Activated naive CD8-positive, alpha-beta T cell treated with anti-CD3 and anti-CD28 coated beads, Interleukin-2, amount 10 ng/mL, durations not matched to agents 7 days and 5 days (primary cell): ENCODE measurements at regions not wholly inside any gene's neighbourhood (a gene's known extent, or its start where the extent isn't known, plus 50 kb on each side); places are given as distances from the start of the nearest gene placed in this dataset.

ENCODE experiments used
- ATAC-seq: fragments of 150-1000 bp; cut with Tn5 transposase; one replicate; pipeline ENCODE4 v1.10.0; 2021; ENCODE audit warnings: low read depth, moderate library complexity
- POLR2A ChIA-PET: fragments of 350-600 bp; sonication (Branson Sonifier 250); formaldehyde crosslinking; loops from one replicate; lab custom pipeline; 2021; ENCODE audit warnings: antibody characterized with exemption; lab: Charles Lee
- DNase-seq: peaks from one replicate; pipeline ENCODE4 v3.0.0; 2021
- H3K27ac Mint-ChIP-seq: one replicate; pipeline ENCODE4 v1.8.0; 2022; ENCODE audit warnings: mild to moderate bottlenecking, mixed read lengths
- H3K27me3 Mint-ChIP-seq: one replicate; pipeline ENCODE4 v1.8.0; 2022; ENCODE audit warnings: mild to moderate bottlenecking, moderate library complexity, mixed read lengths
- H3K36me3 Mint-ChIP-seq: one replicate; pipeline ENCODE4 v1.8.0; 2021; ENCODE audit warnings: mild to moderate bottlenecking, mixed read lengths
- H3K4me1 Mint-ChIP-seq: one replicate; pipeline ENCODE4 v1.8.0; 2021; ENCODE audit warnings: mixed read lengths
- H3K4me3 Mint-ChIP-seq: one replicate; pipeline ENCODE4 v1.8.0; 2022; ENCODE audit warnings: mild to moderate bottlenecking, moderate library complexity, mixed read lengths
- H3K9me3 Mint-ChIP-seq: one replicate; pipeline ENCODE4 v1.8.0; 2021; ENCODE audit warnings: mixed read lengths

- no peaks in the 10 kb centered on the region for H3K9me3 Mint-ChIP-seq
- peaks cover 12% of the 10 kb centered on the region for H3K4me1 Mint-ChIP-seq
- H3K27ac Mint-ChIP-seq, result no peak overlapping the region
- no peak overlapping the region for H3K4me3 Mint-ChIP-seq
- no peak for DNase-seq
- POLR2A ChIA-PET, result interaction anchor here (1.0 kb wide), 1 partner anchor 455 kb away, joined by 3 read pairs; no protein-coding TSS in a partner anchor
- H3K27me3 Mint-ChIP-seq, result peaks cover 3% of the 10 kb centered on the region
- peak; percentile 50 for ATAC-seq
- no peaks in the 10 kb centered on the region for H3K36me3 Mint-ChIP-seq
Measured at GRCh38 chr6:6788394-6789032, 200.0 kb downstream of the LY86 start.

- no peak overlapping the region for H3K27ac Mint-ChIP-seq
- POLR2A ChIA-PET, result no interaction called here
- ATAC-seq (no peak), DNase-seq (no peak)
- H3K4me1 Mint-ChIP-seq, result peaks cover 27% of the 10 kb centered on the region
- peaks cover 2% of the 10 kb centered on the region for H3K27me3 Mint-ChIP-seq
- H3K4me3 Mint-ChIP-seq, result no peak overlapping the region
- peaks cover 3% of the 10 kb centered on the region for H3K36me3 Mint-ChIP-seq
- H3K9me3 Mint-ChIP-seq, result peaks cover 1% of the 10 kb centered on the region
Measured at GRCh38 chr6:6790393-6790792, 201.9 kb downstream of the LY86 start.

- ATAC-seq (no peak), DNase-seq (no peak)
- Mint-ChIP-seq H3K4me1 (peaks cover 28% of the 10 kb centered on the region), H3K4me3 (no peak overlapping the region), H3K27ac (no peak overlapping the region), H3K27me3 (peaks cover 2% of the 10 kb centered on the region), H3K9me3 (peaks cover 1% of the 10 kb centered on the region), H3K36me3 (peaks cover 3% of the 10 kb centered on the region)
- POLR2A ChIA-PET, result interaction anchor here (0.5 kb wide), 1 partner anchor 1507 kb away, joined by 5 read pairs; no protein-coding TSS in a partner anchor
Measured at GRCh38 chr6:6790891-6791290, 202.4 kb downstream of the LY86 start.

- POLR2A ChIA-PET, result no interaction called here
- peak; percentile 73 for ATAC-seq
- DNase-seq, result no peak
- Mint-ChIP-seq H3K36me3 (peaks cover 3% of the 10 kb centered on the region), H3K9me3 (peaks cover 1% of the 10 kb centered on the region), H3K4me1 (peaks cover 32% of the 10 kb centered on the region), H3K27me3 (no peaks in the 10 kb centered on the region), H3K27ac (peak overlapping the region; percentile 74), H3K4me3 (peak overlapping the region; percentile 60)
Measured at GRCh38 chr6:6793388-6794250, 205.1 kb downstream of the LY86 start.

- POLR2A ChIA-PET, result no interaction called here
- H3K36me3 Mint-ChIP-seq, result peaks cover 3% of the 10 kb centered on the region
- peaks cover 45% of the 10 kb centered on the region for H3K4me1 Mint-ChIP-seq
- H3K9me3 Mint-ChIP-seq, result peaks cover 1% of the 10 kb centered on the region
- DNase-seq (no peak), ATAC-seq (no peak)
- H3K4me3 Mint-ChIP-seq, result no peak overlapping the region
- no peaks in the 10 kb centered on the region for H3K27me3 Mint-ChIP-seq
- no peak overlapping the region for H3K27ac Mint-ChIP-seq
Measured at GRCh38 chr6:6795393-6795792, 206.9 kb downstream of the LY86 start.

GRCh38 chr6:6796818-6797217 is 208.3 kb downstream of the LY86 start:
- peaks cover 48% of the 10 kb centered on the region for H3K4me1 Mint-ChIP-seq
- no peaks in the 10 kb centered on the region for H3K27me3 Mint-ChIP-seq
- no peak overlapping the region for H3K4me3 Mint-ChIP-seq
- no peak for ATAC-seq
- peaks cover 3% of the 10 kb centered on the region for H3K36me3 Mint-ChIP-seq
- H3K27ac Mint-ChIP-seq, result no peak overlapping the region
- POLR2A ChIA-PET, result no interaction called here
- peaks cover 1% of the 10 kb centered on the region for H3K9me3 Mint-ChIP-seq
- no peak for DNase-seq

- H3K27ac Mint-ChIP-seq, result peak overlapping the region; percentile 8
- ATAC-seq (peak; percentile 19), DNase-seq (no peak)
- no peaks in the 10 kb centered on the region for H3K27me3 Mint-ChIP-seq
- POLR2A ChIA-PET, result no interaction called here
- peaks cover 42% of the 10 kb centered on the region for H3K4me1 Mint-ChIP-seq
- H3K4me3 Mint-ChIP-seq, result peak overlapping the region; percentile 11
- peaks cover 1% of the 10 kb centered on the region for H3K9me3 Mint-ChIP-seq
- H3K36me3 Mint-ChIP-seq, result peaks cover 3% of the 10 kb centered on the region
Measured at GRCh38 chr6:6798448-6798860, 209.9 kb downstream of the LY86 start.

- DNase-seq (no peak), ATAC-seq (no peak)
- Mint-ChIP-seq H3K27me3 (peaks cover 2% of the 10 kb centered on the region), H3K4me1 (peaks cover 32% of the 10 kb centered on the region), H3K4me3 (no peak overlapping the region), H3K9me3 (no peaks in the 10 kb centered on the region), H3K27ac (no peak overlapping the region), H3K36me3 (no peaks in the 10 kb centered on the region)
- POLR2A ChIA-PET, result no interaction called here
Measured at GRCh38 chr6:6801005-6801335, 212.4 kb downstream of the LY86 start.

GRCh38 chr6:6801635-6802218 is 213.2 kb downstream of the LY86 start:
- Mint-ChIP-seq H3K27ac (no peak overlapping the region), H3K9me3 (no peaks in the 10 kb centered on the region), H3K4me3 (no peak overlapping the region), H3K36me3 (no peaks in the 10 kb centered on the region), H3K27me3 (peaks cover 2% of the 10 kb centered on the region), H3K4me1 (peaks cover 32% of the 10 kb centered on the region)
- DNase-seq, result no peak
- POLR2A ChIA-PET, result no interaction called here
- ATAC-seq, result no peak

- POLR2A ChIA-PET, result no interaction called here
- Mint-ChIP-seq H3K4me1 (peaks cover 26% of the 10 kb centered on the region), H3K9me3 (no peaks in the 10 kb centered on the region), H3K4me3 (no peak overlapping the region), H3K27me3 (peaks cover 5% of the 10 kb centered on the region), H3K36me3 (no peaks in the 10 kb centered on the region), H3K27ac (no peak overlapping the region)
- no peak for DNase-seq
- peak; percentile 25 for ATAC-seq
Measured at GRCh38 chr6:6803180-6803977, 214.9 kb downstream of the LY86 start.

GRCh38 chr6:6804843-6805615 is 216.5 kb downstream of the LY86 start:
- Mint-ChIP-seq H3K27ac (no peak overlapping the region), H3K36me3 (no peaks in the 10 kb centered on the region), H3K4me3 (no peak overlapping the region), H3K27me3 (peaks cover 17% of the 10 kb centered on the region), H3K9me3 (no peaks in the 10 kb centered on the region), H3K4me1 (peaks cover 15% of the 10 kb centered on the region)
- POLR2A ChIA-PET, result no interaction called here
- ATAC-seq, result no peak
- DNase-seq, result no peak

GRCh38 chr6:6806844-6807518 is 218.5 kb downstream of the LY86 start:
- H3K9me3 Mint-ChIP-seq, result no peaks in the 10 kb centered on the region
- POLR2A ChIA-PET, result no interaction called here
- H3K36me3 Mint-ChIP-seq, result no peaks in the 10 kb centered on the region
- no peak overlapping the region for H3K27ac Mint-ChIP-seq
- ATAC-seq (no peak), DNase-seq (no peak)
- H3K4me3 Mint-ChIP-seq, result no peak overlapping the region
- H3K27me3 Mint-ChIP-seq, result peaks cover 17% of the 10 kb centered on the region
- H3K4me1 Mint-ChIP-seq, result peaks cover 23% of the 10 kb centered on the region
